ENCODE measurements at regions not wholly inside any gene's neighbourhood (a gene's known extent, or its start where the extent isn't known, plus 50 kb on each side); places are given as distances from the start of the nearest gene placed in this dataset.

- H3K9ac ChIP-seq (ENCODE audit: insufficient read depth, low read length, poor library complexity, severe bottlenecking), result no peak overlapping the region
- no peak overlapping the region for H3K27ac ChIP-seq (ENCODE audit: low read depth in 1 of 2, low read length in 2 of 2)
- Mint-ChIP-seq H3K27me3 (ENCODE audit: low read depth in 3 of 3) (peaks cover 0 to 2% (median 0%) of the 10 kb centered on the region in 3 donors), H3K4me1 (no peaks in the 10 kb centered on the region), H3K27ac (no peak overlapping the region), H3K4me3 (no peak overlapping the region), H3K9me3 (peaks cover 0 to 2% (median 0%) of the 10 kb centered on the region in 7 donors), H3K36me3 (no peaks in the 10 kb centered on the region)
- intact Hi-C loops (cut with micrococcal nuclease), result no loop called here
- H3K79me2 ChIP-seq (ENCODE audit: insufficient read depth, low read length), result no peaks in the 10 kb centered on the region
- 96% methylated on average over 3 of the region's 6 CpGs for WGBS (ENCODE audit: insufficient coverage)
- no peak overlapping the region for H2AFZ ChIP-seq (ENCODE audit: insufficient read depth, low read depth, low read length, poor library complexity, severe bottlenecking)
- no peaks in the 10 kb centered on the region for H3K9me3 ChIP-seq (replicated peaks in 1 of 2; ENCODE audit: control insufficient read depth in 1 of 2, insufficient read depth in 1 of 2, low read length in 2 of 2)
- no peak for TF ChIP-seq CTCF (IDR thresholded peaks at IDR 0.05)
- no peaks in the 10 kb centered on the region for H3K27me3 ChIP-seq (ENCODE audit: control insufficient read depth in 2 of 2, insufficient read depth in 2 of 2, low read length in 2 of 2)
- H4K20me1 ChIP-seq (ENCODE audit: insufficient read depth, low read length), result no peaks in the 10 kb centered on the region
- no peaks in the 10 kb centered on the region for H3K36me3 ChIP-seq (replicated peaks in 1 of 2; ENCODE audit: control insufficient read depth in 1 of 2, insufficient read depth in 2 of 2, low read length in 2 of 2)
- H3K4me2 ChIP-seq (replicated peaks; ENCODE audit: extremely low read depth, low read length, poor library complexity, severe bottlenecking), result no peak overlapping the region
- DNase-seq, result no peak
- no peak overlapping the region for H3K4me3 ChIP-seq (replicated peaks in 1 of 3; ENCODE audit: low read depth in 2 of 3, low read length in 3 of 3)
- H3K4me1 ChIP-seq (ENCODE audit: control insufficient read depth in 1 of 2, insufficient read depth in 2 of 2, low read length in 2 of 2), result no peaks in the 10 kb centered on the region
Observed at GRCh38 chr1:239608469-239608868, 222.1 kb downstream of the CHRM3 start.

GRCh38 chr1:239612379-239612778, 226.0 kb downstream of the CHRM3 start:
- Mint-ChIP-seq H3K36me3 (no peaks in the 10 kb centered on the region), H3K27me3 (ENCODE audit: low read depth in 3 of 3) (peaks cover 0 to 2% (median 0%) of the 10 kb centered on the region in 3 donors), H3K4me1 (no peaks in the 10 kb centered on the region), H3K27ac (no peak overlapping the region), H3K4me3 (no peak overlapping the region), H3K9me3 (peaks cover 0 to 5% (median 0%) of the 10 kb centered on the region in 7 donors)
- H3K9me3 ChIP-seq (replicated peaks in 1 of 2; ENCODE audit: control insufficient read depth in 1 of 2, insufficient read depth in 1 of 2, low read length in 2 of 2), result no peaks in the 10 kb centered on the region
- H3K27me3 ChIP-seq (ENCODE audit: control insufficient read depth in 2 of 2, insufficient read depth in 2 of 2, low read length in 2 of 2), result no peaks in the 10 kb centered on the region
- no peaks in the 10 kb centered on the region for H3K36me3 ChIP-seq (replicated peaks in 1 of 2; ENCODE audit: control insufficient read depth in 1 of 2, insufficient read depth in 2 of 2, low read length in 2 of 2)
- no peaks in the 10 kb centered on the region for H4K20me1 ChIP-seq (ENCODE audit: insufficient read depth, low read length)
- no peak overlapping the region for H3K4me2 ChIP-seq (replicated peaks; ENCODE audit: extremely low read depth, low read length, poor library complexity, severe bottlenecking)
- H3K9ac ChIP-seq (ENCODE audit: insufficient read depth, low read length, poor library complexity, severe bottlenecking), result no peak overlapping the region
- no peak for TF ChIP-seq CTCF (IDR thresholded peaks at IDR 0.05)
- H3K4me3 ChIP-seq (replicated peaks in 1 of 3; ENCODE audit: low read depth in 2 of 3, low read length in 3 of 3), result no peak overlapping the region
- intact Hi-C loops (cut with micrococcal nuclease), result no loop called here
- 100% methylated on average over 1 of the region's 1 CpG for WGBS (ENCODE audit: insufficient coverage)
- no peak overlapping the region for H2AFZ ChIP-seq (ENCODE audit: insufficient read depth, low read depth, low read length, poor library complexity, severe bottlenecking)
- H3K79me2 ChIP-seq (ENCODE audit: insufficient read depth, low read length), result no peaks in the 10 kb centered on the region
- DNase-seq, result no peak
- no peaks in the 10 kb centered on the region for H3K4me1 ChIP-seq (ENCODE audit: control insufficient read depth in 1 of 2, insufficient read depth in 2 of 2, low read length in 2 of 2)
- no peak overlapping the region for H3K27ac ChIP-seq (ENCODE audit: low read depth in 1 of 2, low read length in 2 of 2)

All from CD14-positive monocyte (primary cell).